A673 (cell line): ENCODE measurements at regions not wholly inside any gene's neighbourhood (a gene's known extent, or its start where the extent isn't known, plus 50 kb on each side); places are given as distances from the start of the nearest gene placed in this dataset.

Experiments
- BruUV-seq: library from RNA; stranded (reverse); fragments of 400-500 nt; replicated peaks from 2 replicates; lab custom pipeline; 2021; lab: Mats Ljungman, UMichigan
- CTCF ChIA-PET: fragments of 300-600 bp; sonication (Branson Sonifier 250); formaldehyde crosslinking; loops from one replicate; lab custom pipeline; 2022; ENCODE audit warnings: antibody characterized with exemption; lab: Charles Lee
- POLR2A ChIA-PET: fragments of 300-600 bp; sonication (Branson Sonifier 250); formaldehyde crosslinking; loops from one replicate; lab custom pipeline; 2022; ENCODE audit warnings: antibody characterized with exemption; ENCODE audit not compliant: low non-redundant PET; lab: Charles Lee
- DNase-seq: peaks from one replicate; pipeline ENCODE4 v3.0.0-alpha.2; 2015; ENCODE audit warnings: low spot score
- H3K27ac ChIP-seq: fragments of 200-600 bp; sonication (generic); 2 replicates; pipeline ENCODE4 v1.5.1; 2016; ENCODE audit warnings: mixed run types, low read depth, mild to moderate bottlenecking, mixed read lengths, antibody characterized with exemption, low read length; ENCODE audit not compliant: poor library complexity, severe bottlenecking
- H3K27me3 ChIP-seq: fragments of 200-600 bp; sonication (generic); replicated peaks from 2 replicates; pipeline ENCODE4 v1.6.1; 2017; ENCODE audit warnings: mixed run types, low read depth, mild to moderate bottlenecking, mixed read lengths, antibody characterized with exemption, low read length; ENCODE audit not compliant: insufficient read depth, poor library complexity
- H3K36me3 ChIP-seq: fragments of 200-600 bp; sonication (generic); 2 replicates; pipeline ENCODE4 v1.6.1; 2016; ENCODE audit warnings: mixed run types, mild to moderate bottlenecking, mixed read lengths, antibody characterized with exemption, low read length; ENCODE audit not compliant: insufficient read depth, poor library complexity, severe bottlenecking
- H3K4me1 ChIP-seq: fragments of 200-600 bp; sonication (generic); 2 replicates; pipeline ENCODE4 v1.6.1; 2017; ENCODE audit warnings: mixed run types, mild to moderate bottlenecking, mixed read lengths, antibody characterized with exemption, low read length; ENCODE audit not compliant: insufficient read depth, poor library complexity, severe bottlenecking
- H3K4me3 ChIP-seq: fragments of 200-600 bp; sonication (generic); 2 replicates; pipeline ENCODE4 v1.5.1; 2016; ENCODE audit warnings: low read depth, mixed run types, mild to moderate bottlenecking, mixed read lengths, low read length; ENCODE audit not compliant: poor library complexity, severe bottlenecking
- H3K9me3 ChIP-seq: fragments of 200-600 bp; sonication (generic); 2 replicates; pipeline ENCODE4 v1.6.1; 2016; ENCODE audit warnings: mixed run types, low read depth, mild to moderate bottlenecking, mixed read lengths, antibody characterized with exemption, low read length; ENCODE audit not compliant: poor library complexity, severe bottlenecking
- CTCF ChIP-seq: fragments of 300-800, 200-600 bp; sonication (generic); conservative IDR thresholded peaks from 2 replicates; pipeline ENCODE4 v1.5.1; 2017; ENCODE audit warnings: low read depth, mild to moderate bottlenecking, antibody characterized with exemption, low read length, moderate library complexity, mixed read lengths
- EZH2 ChIP-seq: fragments of 200-600 bp; sonication (generic); IDR thresholded peaks from 2 replicates; pipeline ENCODE4 v1.6.1; 2017; ENCODE audit warnings: borderline replicate concordance, low read depth, mild to moderate bottlenecking, mixed read lengths, antibody characterized with exemption, low read length; ENCODE audit not compliant: poor library complexity, severe bottlenecking
- intact Hi-C: fragments of 100-400 bp; cut with micrococcal nuclease; formaldehyde crosslinking; loops from one replicate; pipeline ENCODE4 v1.10.0; 2022; ENCODE audit not compliant: unreplicated experiment

GRCh38 chr11:119861160-119861559 is 132.2 kb upstream of the NECTIN1 start:
- Histone ChIP-seq H3K4me1 (no peaks in the 10 kb centered on the region), H3K27ac (no peak overlapping the region), H3K27me3 (peaks cover 51% of the 10 kb centered on the region), H3K36me3 (no peaks in the 10 kb centered on the region), H3K4me3 (no peak overlapping the region), H3K9me3 (no peaks in the 10 kb centered on the region)
- DNase-seq: no peak
- CTCF ChIA-PET: no interaction called here
- intact Hi-C loops: no loop called here
- TF ChIP-seq CTCF (no peak), EZH2 (no peak)
- POLR2A ChIA-PET: no interaction called here
- BruUV-seq: no TSS peak

GRCh38 chr11:119860561-119861094 is 131.6 kb upstream of the NECTIN1 start:
- Histone ChIP-seq H3K27ac (no peak overlapping the region), H3K36me3 (no peaks in the 10 kb centered on the region), H3K4me3 (no peak overlapping the region), H3K4me1 (no peaks in the 10 kb centered on the region), H3K9me3 (no peaks in the 10 kb centered on the region), H3K27me3 (peaks cover 51% of the 10 kb centered on the region)
- POLR2A ChIA-PET: interaction anchor here (0.6 kb wide), 1 partner anchor 213 kb away, joined by 9 read pairs; no protein-coding TSS in a partner anchor
- intact Hi-C loops: no loop called here
- no peak for TF ChIP-seq EZH2
- CTCF ChIA-PET: no interaction called here
- BruUV-seq: no TSS peak
- no peak for DNase-seq

- intact Hi-C loops: no loop called here
- H3K9me3 ChIP-seq: no peaks in the 10 kb centered on the region
- BruUV-seq: no TSS peak
- H3K4me3 ChIP-seq: no peak overlapping the region
- no peaks in the 10 kb centered on the region for H3K4me1 ChIP-seq
- DNase-seq: no peak
- POLR2A ChIA-PET: no interaction called here
- CTCF ChIA-PET: interaction anchor here (0.6 kb wide), 1 partner anchor 216 kb away, joined by 3 read pairs; no protein-coding TSS in a partner anchor
- TF ChIP-seq CTCF (no peak), EZH2 (no peak)
- peaks cover 45% of the 10 kb centered on the region for H3K27me3 ChIP-seq
- no peak overlapping the region for H3K27ac ChIP-seq
- no peaks in the 10 kb centered on the region for H3K36me3 ChIP-seq
Observed at GRCh38 chr11:119859684-119860083, 130.7 kb upstream of the NECTIN1 start.

GRCh38 chr11:119858288-119858687 is 129.3 kb upstream of the NECTIN1 start:
- DNase-seq: no peak
- ChIA-PET CTCF (no interaction called here), POLR2A (no interaction called here)
- intact Hi-C loops: no loop called here
- no peaks in the 10 kb centered on the region for H3K4me1 ChIP-seq
- TF ChIP-seq EZH2 (no peak), CTCF (no peak)
- no peak overlapping the region for H3K4me3 ChIP-seq
- peaks cover 36% of the 10 kb centered on the region for H3K27me3 ChIP-seq
- no peaks in the 10 kb centered on the region for H3K36me3 ChIP-seq
- H3K27ac ChIP-seq: no peak overlapping the region
- no peaks in the 10 kb centered on the region for H3K9me3 ChIP-seq
- no TSS peak for BruUV-seq
